HG03064 (cell line): ENCODE measurements at regions not wholly inside any gene's neighbourhood (a gene's known extent, or its start where the extent isn't known, plus 50 kb on each side); places are given as distances from the start of the nearest gene placed in this dataset.

Source experiments
- ATAC-seq: cut with Tn5 transposase; IDR thresholded peaks from one replicate; pipeline ENCODE4 v1.9.1; 2021; ENCODE audit warnings: low read depth; ENCODE audit not compliant: unreplicated experiment

DNA sequence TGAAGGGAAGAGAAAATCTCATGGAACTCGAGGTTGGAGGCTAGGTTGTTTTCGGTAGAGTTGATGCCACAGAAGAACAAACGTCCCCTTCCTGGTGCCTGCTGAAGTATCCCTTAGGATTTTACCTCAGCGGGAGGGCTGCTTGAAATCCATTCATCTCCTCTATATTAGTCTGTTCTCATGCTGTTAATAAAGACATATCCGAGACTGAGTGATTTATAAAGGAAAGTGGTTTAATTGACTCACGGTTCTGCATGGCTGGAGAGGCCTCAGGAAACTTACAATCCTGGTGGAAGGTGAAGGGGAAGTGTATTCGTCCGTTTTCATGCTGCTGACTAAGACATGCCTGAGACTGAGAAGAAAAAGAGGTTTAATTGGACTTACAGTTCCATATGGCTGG is 413.5 kb downstream of the NPHP4 start:
- no peak for ATAC-seq

DNA sequence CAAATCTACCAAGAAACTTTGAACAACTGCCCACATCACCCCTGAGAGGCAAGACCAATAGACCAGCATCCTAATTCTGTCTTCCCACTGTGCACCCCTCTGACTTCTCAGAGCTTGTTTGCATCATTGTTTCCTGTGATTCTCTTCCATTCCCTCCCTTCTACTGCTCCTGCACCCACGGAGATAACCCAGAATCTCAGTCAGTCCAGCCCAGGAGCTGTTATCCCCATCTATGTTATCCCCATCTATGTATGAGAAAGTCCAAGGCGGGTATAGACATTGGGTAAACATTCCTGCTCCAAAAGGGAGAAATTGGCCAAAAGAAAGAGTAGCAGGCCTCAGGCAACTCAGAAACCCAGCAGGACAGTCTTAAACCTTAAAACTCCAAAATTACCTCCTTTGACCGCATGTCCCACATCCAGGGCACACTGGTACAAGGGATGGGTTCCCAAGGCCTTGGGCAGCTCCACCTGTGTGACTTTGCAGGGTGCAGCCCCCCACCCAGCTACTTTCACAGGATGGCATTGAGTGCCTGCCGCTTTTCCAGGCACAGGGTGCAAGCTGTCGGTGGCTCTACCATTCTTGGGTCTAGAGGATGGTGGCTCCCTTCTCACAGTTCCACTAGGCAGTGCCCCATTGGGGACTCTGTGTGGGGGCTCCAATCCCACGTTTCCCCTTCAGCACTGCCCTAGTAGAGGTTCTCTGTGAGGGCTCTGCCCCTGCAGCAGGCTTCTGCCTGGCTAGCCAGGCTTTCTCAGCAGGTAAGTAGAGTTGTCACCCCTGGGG is 414.8 kb downstream of the NPHP4 start:
- ATAC-seq = no peak

DNA sequence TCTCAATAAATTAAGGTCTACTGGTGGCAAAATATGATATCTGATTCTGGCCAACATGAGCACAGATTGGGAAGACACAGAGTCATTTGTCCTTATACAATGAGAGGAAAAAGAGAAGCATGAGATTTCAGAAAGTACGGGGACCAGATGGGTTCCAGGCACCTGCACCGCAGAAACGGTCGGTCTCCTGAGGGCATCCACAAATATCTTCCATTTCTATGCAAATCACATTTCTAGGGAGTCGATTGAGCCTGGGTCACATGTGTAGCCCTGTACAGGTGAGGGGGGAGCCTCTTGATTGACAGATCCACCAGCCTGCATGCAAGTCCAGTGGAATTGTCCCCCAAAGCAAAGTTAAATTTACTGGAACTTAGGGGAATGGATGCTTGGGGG is 415.6 kb downstream of the NPHP4 start:
- no peak for ATAC-seq

- ATAC-seq = no peak
Observed at GRCh38 chr1:5576011-5576672, 416.1 kb downstream of the NPHP4 start.

DNA sequence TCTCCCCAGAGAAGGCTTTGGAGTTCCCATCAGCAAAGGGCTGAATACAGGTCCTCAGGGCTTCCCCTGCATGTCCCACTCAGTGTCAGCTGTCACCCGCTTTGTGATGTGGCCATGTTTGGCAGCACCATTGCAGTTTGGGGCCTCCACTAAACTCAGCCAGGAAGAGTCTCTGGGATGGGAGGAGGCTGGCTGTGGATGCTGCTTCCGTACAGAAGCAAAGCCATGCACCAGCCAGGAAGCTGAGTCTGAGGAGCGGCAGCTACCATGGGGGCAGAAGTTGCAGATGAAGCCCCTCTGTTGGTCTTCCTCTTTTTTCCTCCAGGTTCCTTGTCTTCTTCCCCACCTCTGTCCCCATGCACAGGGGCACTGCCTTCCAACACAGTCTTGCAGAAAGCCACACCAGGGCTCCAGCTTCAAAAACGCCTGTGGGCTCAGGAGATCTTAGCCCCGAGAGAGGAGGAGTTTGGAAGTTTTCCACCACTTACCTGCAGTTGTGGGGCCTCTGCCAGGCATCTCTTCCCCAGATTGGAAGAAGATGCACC is 416.8 kb downstream of the NPHP4 start:
- no peak for ATAC-seq

DNA sequence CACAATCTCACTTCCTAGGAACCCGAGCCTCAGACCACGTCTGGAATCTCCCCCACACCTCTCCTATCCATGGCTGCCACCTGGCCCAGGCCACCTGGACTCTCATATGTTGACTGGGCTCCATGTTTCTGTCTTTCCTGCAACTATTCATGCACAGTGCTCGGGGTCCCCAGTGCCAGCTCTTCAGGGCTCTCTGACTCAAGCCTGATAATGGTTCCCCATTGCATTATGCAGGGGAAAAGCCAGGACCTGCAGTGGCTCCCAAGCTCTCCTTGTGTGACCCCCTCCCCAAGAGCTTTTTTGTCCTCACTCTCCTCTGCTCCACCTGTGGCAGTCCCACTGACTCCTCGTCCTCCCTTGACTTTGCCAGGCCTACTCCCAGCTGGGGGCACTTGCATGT is 417.6 kb downstream of the NPHP4 start:
- ATAC-seq = no peak

GRCh38 chr1:5572794-5573193 is 419.4 kb downstream of the NPHP4 start:
- ATAC-seq = no peak

DNA sequence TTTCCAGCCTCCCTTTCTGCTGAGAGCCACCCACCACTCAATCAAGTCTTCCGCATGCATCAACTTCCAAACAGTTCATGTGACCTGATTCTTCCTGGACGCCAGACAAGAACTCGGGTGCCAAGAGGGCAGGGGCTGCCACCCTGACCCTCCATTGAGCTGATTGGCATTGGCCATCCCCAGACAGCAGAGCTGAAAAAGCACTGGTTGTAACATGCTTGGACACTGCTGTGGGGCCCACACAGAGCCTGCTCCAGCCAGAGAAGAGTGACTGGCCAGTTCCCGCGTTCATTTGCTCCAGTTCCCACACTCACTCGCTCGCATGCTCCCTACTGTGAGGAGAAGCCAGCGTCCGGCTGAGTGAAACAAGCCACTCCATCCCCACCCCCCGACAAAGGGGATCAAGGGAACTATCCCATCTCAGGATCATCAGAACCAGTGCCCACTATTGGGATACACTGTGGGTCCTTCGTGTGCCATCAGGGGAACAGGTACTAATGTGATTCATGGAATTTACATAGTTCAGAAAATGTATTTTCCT is 420.3 kb downstream of the NPHP4 start:
- ATAC-seq = no peak

DNA sequence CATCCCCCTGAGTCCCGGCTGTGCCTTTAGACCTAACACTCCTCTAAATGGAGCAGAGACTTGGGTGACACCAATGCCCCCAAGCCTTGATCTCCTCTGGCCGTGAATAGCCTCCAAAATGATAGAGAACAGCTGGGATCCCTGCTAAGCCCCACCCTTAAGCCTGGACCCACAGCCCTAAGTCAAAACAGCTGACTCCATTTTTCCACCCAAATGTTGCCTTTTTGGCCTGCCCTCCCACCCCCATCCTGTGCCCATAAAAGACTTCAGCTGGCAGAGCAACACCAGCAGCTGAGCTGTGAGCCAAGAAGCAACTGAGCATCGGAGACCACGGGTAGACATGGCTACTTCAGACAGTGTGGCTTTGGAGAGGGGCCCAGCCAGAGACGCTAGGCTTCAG is 420.8 kb downstream of the NPHP4 start:
- ATAC-seq = no peak

DNA sequence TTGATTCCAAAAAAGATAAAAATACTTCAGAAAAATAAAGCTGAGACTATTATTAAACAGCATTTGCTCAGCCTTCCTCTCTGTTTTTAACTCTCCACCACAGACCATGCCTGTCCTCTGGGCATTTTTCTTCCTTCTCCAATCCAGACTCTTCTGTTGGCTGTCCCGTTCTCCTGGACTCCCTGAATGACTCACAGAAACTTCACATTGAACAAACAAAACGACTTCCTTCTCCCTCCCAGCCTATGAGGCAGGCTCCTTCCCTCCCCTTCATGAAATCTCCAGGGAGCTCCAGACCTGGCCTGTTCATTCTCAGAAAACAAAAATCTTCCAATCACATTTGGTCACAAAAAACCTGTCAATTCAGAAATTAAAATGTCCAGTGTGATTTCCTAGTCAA is 421.3 kb downstream of the NPHP4 start:
- no peak for ATAC-seq

- ATAC-seq = no peak
Observed at GRCh38 chr1:5568321-5568720, 423.9 kb downstream of the NPHP4 start.

DNA sequence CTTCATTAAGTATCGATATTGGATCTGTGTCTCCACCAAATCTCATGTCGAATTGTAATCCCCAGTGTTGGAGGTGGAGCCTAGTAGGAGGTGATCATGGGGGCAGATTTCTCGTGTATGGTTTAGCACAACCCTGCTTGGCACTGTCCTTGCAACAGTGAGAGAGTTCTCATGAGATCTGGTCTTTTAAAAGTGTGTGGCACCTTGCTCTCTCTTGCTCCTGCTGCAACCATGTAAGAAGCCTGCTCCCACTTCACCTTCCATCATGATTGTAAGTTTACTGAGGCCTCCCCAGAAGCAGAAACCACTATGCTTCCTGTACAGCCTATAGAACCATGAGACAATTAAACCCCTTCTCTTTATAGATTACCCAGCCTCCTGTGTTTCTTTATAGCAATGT is 424.4 kb downstream of the NPHP4 start:
- ATAC-seq = no peak

DNA sequence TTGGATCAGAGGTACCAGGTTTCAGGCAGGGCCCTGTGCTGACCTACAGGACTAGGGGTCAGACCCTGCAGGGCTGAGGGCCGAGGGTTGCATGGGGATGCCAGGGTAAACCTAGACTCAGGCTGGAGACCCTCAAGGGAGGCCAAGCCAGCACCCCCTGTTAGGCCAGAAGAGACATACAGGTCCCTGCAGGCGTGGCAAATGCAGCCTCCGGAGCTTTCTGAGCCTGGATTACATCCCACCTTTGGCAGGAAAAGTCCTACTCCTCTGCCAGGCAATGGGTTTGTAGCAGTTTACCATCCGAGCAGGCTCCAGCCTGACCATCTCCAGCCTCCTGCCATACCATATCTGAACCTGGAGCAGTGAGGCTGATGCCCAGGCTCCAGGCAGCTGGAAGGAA is 425.3 kb downstream of the NPHP4 start:
- no peak for ATAC-seq

GRCh38 chr1:5565281-5566125 is 426.7 kb downstream of the NPHP4 start:
- no peak for ATAC-seq

- ATAC-seq = no peak
Observed at GRCh38 chr1:5564578-5565257, 427.5 kb downstream of the NPHP4 start.

DNA sequence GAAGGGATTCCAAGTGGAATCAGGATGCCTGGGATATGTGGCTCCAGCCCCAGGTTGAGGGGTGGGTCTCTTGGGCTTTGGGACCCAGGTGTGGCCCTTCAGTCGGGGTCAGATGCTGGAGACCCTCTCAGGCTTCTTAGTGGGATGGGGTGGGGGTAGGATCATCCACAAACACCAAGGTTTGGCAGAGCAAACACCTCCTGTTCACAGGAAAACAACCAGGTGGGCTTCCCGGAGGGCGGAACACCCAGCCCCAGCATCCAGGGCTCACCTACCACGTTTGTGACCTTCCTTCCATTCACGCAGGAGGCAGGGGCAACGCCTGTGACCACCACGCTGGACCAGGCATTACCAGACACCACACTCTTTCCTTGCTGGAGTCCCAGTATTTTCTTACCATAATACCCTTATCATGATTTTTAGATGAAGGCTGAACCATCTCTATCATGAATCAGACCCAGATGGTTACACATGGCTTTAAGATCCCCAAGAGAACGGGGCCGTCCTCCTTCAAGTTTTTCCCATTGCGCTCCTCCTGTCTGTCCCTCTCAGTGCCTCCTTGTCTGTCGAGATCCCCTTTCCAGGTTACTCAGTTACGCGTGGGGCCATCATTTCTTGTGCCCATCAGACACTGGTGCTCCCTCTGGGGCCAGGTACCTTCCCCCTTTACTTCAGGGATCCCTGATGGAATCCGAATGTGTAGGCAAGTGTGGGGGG is 428.2 kb downstream of the NPHP4 start:
- ATAC-seq = no peak

GRCh38 chr1:5562769-5563168 is 429.5 kb downstream of the NPHP4 start:
- ATAC-seq = no peak

GRCh38 chr1:5562331-5562730 is 429.9 kb downstream of the NPHP4 start:
- ATAC-seq = no peak

GRCh38 chr1:5559078-5559477 is 433.1 kb downstream of the NPHP4 start:
- no peak for ATAC-seq

GRCh38 chr1:5555853-5556252 is 436.4 kb downstream of the NPHP4 start:
- ATAC-seq = no peak
